NOMO-1 (cell line): ENCODE measurements at regions not wholly inside any gene's neighbourhood (a gene's known extent, or its start where the extent isn't known, plus 50 kb on each side); places are given as distances from the start of the nearest gene placed in this dataset.

Experiments used
- DNase-seq, 2 experiments: peaks; one replicate each; lab custom pipeline; 2025; ENCODE audit not compliant: unreplicated experiment in 2 of 2; lab: John Stamatoyannopoulos, UW

DNA sequence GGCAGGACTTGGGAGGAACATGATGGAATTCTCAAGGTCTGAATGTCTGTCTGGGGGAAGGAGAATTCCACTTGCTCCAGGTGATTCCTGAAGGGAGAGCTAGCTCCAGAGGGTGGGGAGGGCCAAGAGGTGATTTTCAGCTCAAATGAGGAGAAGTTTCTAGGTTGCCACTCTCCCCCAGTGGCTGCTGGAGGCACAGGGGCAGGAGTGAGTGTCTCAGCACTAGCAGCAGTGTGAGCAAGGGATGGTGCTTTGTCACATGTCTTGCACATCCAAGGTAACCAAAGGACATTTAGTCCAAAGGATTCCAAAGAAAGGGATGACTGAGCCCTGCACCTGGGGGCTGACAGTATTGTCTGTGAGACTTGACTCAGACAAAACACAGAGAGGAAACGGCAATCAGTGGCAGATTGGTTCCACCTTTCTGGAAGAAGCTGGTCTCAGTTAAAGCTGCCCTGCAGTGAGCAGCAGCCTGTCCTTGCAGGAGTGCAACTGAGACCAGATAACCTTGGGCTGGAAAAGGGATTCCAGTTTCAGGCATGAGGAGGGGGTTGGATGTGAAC lies 51.2 kb upstream of the PCBD1 start:
- no peak for DNase-seq

GRCh38 chr10:70940834-70941568 lies 52.6 kb upstream of the PCBD1 start:
- no peak for DNase-seq

GRCh38 chr10:70942125-70942524 lies 53.8 kb upstream of the PCBD1 start:
- DNase-seq: no peak

- DNase-seq: no peak
These were observed 54.4 kb upstream of the PCBD1 start for GRCh38 chr10:70942725-70943124.

DNA sequence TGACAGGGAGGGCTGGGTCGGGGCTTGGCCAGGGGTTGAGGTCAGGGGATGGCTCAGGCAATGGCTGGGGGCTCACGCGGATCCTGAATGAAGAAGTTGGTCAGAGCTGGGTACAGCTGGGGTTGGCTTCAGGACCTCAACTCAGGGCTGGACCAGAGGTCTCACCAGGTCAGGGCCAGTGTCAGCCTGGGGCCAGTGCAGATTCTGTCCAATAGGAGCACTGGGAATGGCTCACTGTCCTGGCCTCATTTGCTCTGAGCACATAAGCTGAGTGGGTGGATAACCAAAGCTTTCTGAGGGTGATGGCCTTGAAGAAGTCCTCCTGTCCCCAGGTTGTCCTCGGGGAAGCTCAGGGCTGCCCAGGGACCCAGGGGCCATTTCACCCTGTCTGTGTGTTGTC lies 54.9 kb upstream of the PCBD1 start:
- DNase-seq: no peak

GRCh38 chr10:70943841-70944466 lies 55.6 kb upstream of the PCBD1 start:
- DNase-seq: no peak

GRCh38 chr10:70950037-70950436 lies 61.7 kb upstream of the PCBD1 start:
- DNase-seq: no peak

DNA sequence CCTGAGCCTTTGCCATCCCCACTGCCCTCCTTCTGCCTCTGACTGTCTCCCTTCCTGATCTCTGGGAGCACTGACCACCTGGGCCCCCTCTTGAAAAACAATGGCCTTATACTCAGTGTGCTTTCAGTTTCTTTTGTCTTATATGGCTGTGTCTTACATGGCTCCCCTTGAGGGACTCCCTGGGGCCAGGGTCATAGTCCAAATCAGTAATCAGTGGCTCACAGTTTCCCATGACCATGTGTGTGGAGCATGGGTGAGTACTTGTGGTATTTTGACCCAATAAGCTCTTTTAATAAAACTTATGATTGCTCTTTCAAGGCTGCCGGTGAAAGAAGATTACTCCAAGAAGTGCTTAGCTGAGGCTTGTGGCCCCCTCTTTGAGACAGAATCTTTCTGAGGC lies 62.4 kb upstream of the PCBD1 start:
- no peak for DNase-seq

DNA sequence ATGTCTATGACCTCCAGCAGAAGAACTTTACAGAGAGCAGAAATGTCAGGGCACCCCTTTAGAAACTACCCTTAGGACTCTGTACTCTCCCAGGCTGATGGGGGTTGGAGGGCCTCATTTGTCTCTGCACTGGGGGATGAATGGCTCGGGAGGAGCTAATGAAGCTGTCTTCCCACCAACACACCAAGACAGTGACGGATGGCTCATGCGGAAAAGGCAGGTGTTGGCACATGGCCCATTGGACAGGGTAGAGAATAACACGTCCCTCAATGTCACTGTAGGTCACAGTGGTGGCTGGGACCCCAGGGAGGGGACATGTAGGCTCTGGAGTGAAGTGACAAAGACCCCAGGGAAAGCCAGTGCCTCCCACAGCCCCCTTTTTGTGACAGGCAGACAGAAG lies 64.0 kb upstream of the PCBD1 start:
- no peak for DNase-seq

DNA sequence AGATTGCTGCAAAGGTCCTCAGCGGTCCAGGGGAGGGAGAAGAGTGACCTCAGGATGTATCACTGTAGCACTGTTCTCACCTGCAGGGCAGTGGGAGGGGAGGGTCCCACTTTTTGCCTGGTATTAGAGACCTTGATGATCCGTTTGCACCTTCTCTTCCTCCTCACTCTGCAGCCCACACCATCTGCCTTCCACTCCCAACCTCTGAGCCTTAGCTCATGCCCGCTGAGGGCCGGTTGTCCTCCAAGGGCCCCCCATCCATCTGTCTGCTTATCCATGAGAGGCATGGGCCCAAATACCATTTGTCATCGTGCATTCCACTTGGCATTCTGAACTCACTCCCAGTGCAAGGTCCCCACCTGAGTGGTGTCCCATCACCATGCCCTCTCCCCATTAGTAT lies 64.6 kb upstream of the PCBD1 start:
- DNase-seq: no peak

GRCh38 chr10:70954381-70955176 lies 66.2 kb upstream of the PCBD1 start:
- no peak for DNase-seq

- peak in 1 of 2 experiments; percentile 4 for DNase-seq
These were observed 67.8 kb upstream of the PCBD1 start for GRCh38 chr10:70956029-70956759.

- no peak for DNase-seq
These were observed 70.0 kb upstream of the PCBD1 start for GRCh38 chr10:70958396-70958795.

DNA sequence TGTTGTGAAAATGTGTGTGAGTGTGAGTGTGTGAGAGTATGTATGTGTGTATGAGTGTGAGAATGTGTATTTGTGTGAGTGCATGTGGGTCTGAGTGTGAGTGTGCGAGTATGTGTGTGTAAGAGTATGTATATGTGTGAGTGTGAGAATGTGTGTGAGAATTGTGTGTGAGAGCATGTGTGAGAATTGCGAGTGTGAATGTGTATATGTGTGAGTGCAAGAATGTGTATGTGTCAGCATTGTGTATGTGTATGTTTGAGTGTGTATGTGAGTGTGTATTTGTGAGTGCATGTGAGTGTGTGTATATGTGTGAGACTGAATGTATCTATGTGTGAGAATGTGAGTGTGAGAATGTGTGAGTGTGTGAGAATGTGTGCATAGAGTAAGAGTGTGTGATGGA lies 72.0 kb upstream of the PCBD1 start:
- DNase-seq: no peak

GRCh38 chr10:70960783-70961570 lies 72.6 kb upstream of the PCBD1 start:
- no peak for DNase-seq

DNA sequence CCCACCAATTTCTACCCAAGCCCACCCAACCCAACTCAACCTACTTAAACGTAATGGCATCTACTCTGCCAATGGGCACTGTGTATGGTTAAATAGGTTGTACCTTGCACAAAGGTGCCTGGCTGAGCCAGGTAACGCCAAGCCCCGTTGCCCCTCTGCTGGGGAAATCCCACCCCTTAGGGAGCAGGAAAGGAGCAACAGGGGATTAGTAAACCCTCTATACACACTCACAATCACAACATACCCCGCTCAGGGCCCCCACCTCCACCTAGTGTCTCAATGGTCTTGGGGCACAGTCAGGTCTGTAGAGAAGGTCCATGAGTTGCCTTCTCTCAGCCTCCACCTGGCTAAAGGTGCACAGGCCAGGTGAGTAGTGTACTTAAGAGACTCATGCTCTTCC lies 74.3 kb upstream of the PCBD1 start:
- DNase-seq: no peak

DNA sequence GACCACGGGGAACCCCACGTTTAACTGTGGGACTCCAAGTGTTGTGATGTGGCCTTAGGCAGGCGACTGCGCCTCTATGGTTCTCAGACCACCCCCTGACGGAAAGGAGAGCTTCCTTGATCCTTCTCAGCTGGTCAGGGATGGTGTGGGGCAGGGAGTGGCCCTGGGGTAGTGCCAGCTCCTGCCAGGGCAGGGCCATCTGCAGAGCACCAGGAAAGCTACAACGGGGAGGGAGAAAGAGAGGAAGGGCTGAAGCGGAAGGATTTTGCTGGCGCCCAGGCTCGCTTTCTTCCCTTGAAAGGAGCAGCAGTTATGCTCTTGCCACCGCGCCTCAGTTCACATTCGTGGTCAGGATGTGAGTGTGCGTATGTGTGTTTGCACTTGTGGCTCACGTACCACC lies 74.9 kb upstream of the PCBD1 start:
- no peak for DNase-seq

DNA sequence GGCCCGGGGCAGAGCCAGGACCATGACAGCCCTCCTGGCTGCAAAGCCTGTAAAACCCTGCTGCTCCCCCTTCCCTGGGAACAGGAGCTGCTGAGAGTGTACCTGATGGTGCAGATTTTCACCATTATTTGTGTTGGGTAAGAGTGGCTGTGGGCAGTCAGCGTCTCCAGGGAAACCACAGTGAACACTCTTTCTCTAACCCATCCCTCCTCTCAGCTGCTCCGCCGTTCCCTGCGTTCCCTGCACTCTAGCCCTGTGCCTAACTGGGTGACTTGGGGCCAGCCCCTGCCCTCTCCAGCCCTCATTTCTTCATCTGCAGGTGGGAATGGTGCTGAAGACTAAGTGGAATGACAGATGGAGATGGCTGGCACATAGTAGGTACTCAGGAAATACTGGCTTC lies 75.9 kb upstream of the PCBD1 start:
- DNase-seq: no peak

- no peak for DNase-seq
These were observed 76.5 kb upstream of the PCBD1 start for GRCh38 chr10:70964881-70965280.

DNA sequence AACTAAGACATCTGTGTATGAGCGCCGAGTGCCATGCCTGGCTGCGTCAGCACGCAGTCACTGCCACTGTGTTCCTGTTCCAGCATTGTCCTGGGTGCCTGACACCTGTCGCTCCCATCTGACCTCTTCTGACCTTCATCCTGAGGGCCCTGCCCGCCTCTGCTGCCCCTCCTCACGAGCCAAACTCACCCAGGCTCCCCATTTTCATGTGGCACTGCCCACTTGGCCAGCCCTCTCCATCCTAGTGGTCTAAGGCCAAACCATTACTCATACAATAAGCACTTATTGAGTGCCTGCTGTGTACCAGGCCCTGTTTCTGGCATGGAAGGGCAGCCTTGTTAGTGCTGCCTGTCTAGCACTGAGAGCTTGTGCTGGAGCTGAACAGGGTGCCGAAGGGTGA lies 77.2 kb upstream of the PCBD1 start:
- no peak for DNase-seq
